B cell (primary cell): ENCODE measurements at regions not wholly inside any gene's neighbourhood (a gene's known extent, or its start where the extent isn't known, plus 50 kb on each side); places are given as distances from the start of the nearest gene placed in this dataset.

ENCODE experiments used
- ATAC-seq: fragments of 200-7000 bp; cut with Tn5 transposase; one replicate; pipeline ENCODE4 v1.10.0; 2021; ENCODE audit warnings: low read depth, mild to moderate bottlenecking, moderate number of reproducible peaks, moderate library complexity
- CTCF ChIA-PET: fragments of 350-600 bp; sonication (Branson Sonifier 250); formaldehyde crosslinking; loops from one replicate; lab custom pipeline; 2021; ENCODE audit warnings: antibody characterized with exemption, inconsistent platforms; lab: Charles Lee
- POLR2A ChIA-PET: fragments of 350-600 bp; sonication (Branson Sonifier 250); formaldehyde crosslinking; loops from one replicate; lab custom pipeline; 2021; ENCODE audit warnings: antibody characterized with exemption; lab: Charles Lee
- DNase-seq: peaks from one replicate; pipeline ENCODE4 v3.0.0; 2013
- H2AFZ ChIP-seq: 2 replicates; pipeline ENCODE4 v1.6.1; 2012; ENCODE audit warnings: mild to moderate bottlenecking, low read depth, low read length; ENCODE audit not compliant: insufficient read depth, poor library complexity, severe bottlenecking
- H3K27ac ChIP-seq, 2 donors: 1 replicate in 1 of 2; 2 replicates in 1 of 2; pipeline ENCODE4 v1.5.1; 2012 to 2013; ENCODE audit warnings: low read length in 2 of 2, mild to moderate bottlenecking in 2 of 2, moderate library complexity in 1 of 2
- H3K27me3 ChIP-seq, 4 experiments: fragments of 200-600 bp in 1 of 4; sonication (generic) in 1 of 4; replicated peaks in 1 of 4; 1 replicate in 2 of 4; 2 replicates in 2 of 4; pipeline versions ENCODE4 v1.6.1 to v1.7.0; 2013 to 2016; ENCODE audit warnings: low read length in 3 of 4, mild to moderate bottlenecking in 2 of 4, mixed read lengths in 1 of 4, moderate library complexity in 1 of 4; ENCODE audit not compliant: insufficient read depth in 4 of 4, control insufficient read depth in 3 of 4; ENCODE audit errors: control extremely low read depth in 1 of 4
- H3K36me3 ChIP-seq, 2 experiments: replicated peaks in 1 of 2; 1 replicate in 1 of 2; 2 replicates in 1 of 2; pipeline versions ENCODE4 v1.6.1 to v1.7.1; 2013; ENCODE audit warnings: low read length in 1 of 2; ENCODE audit not compliant: insufficient read depth in 2 of 2, control insufficient read depth in 1 of 2; ENCODE audit errors: control extremely low read depth in 1 of 2, extremely low read depth in 1 of 2
- H3K4me1 ChIP-seq, 2 donors: fragments of 200-600 bp in 1 of 2; sonication (generic) in 1 of 2; 1 replicate in 1 of 2; 2 replicates in 1 of 2; pipeline versions ENCODE4 v1.5.1 to v1.6.1; 2013 to 2017; ENCODE audit warnings: low read length in 2 of 2; ENCODE audit not compliant: control insufficient read depth in 2 of 2, insufficient read depth in 2 of 2
- H3K4me2 ChIP-seq: replicated peaks from 2 replicates; pipeline ENCODE3; 2012; ENCODE audit warnings: mild to moderate bottlenecking, low read depth, low read length; ENCODE audit not compliant: poor library complexity, severe bottlenecking
- H3K4me3 ChIP-seq, 5 experiments: fragments of 200-600 bp in 1 of 5; sonication (generic) in 1 of 5; 1 replicate in 3 of 5; 2 replicates in 2 of 5; pipeline versions ENCODE4 v1.5.1 to v1.7.0; 2011 to 2016; ENCODE audit warnings: low read length in 4 of 5, mild to moderate bottlenecking in 4 of 5, low read depth in 2 of 5, control low read depth in 1 of 5, moderate library complexity in 1 of 5; ENCODE audit not compliant: insufficient read depth in 1 of 5; ENCODE audit errors: control extremely low read depth in 1 of 5, extremely low read depth in 1 of 5
- H3K79me2 ChIP-seq: fragments of 200-600 bp; sonication (generic); one replicate; pipeline ENCODE4 v1.6.0; 2016; ENCODE audit warnings: low read length; ENCODE audit not compliant: control insufficient read depth, insufficient read depth
- H3K9ac ChIP-seq: fragments of 200-600 bp; sonication (generic); 2 replicates; pipeline ENCODE4 v1.6.1; 2017; ENCODE audit warnings: mild to moderate bottlenecking, low read length, moderate library complexity
- H3K9me3 ChIP-seq, 3 donors: one replicate each; pipeline versions ENCODE4 v1.6.1 to v1.7.1; 2013; ENCODE audit warnings: low read length in 2 of 3; ENCODE audit not compliant: control insufficient read depth in 2 of 3, insufficient read depth in 1 of 3; ENCODE audit errors: control extremely low read depth in 1 of 3
- H4K20me1 ChIP-seq: 2 replicates; pipeline ENCODE4 v1.6.0; 2012; ENCODE audit warnings: mild to moderate bottlenecking, low read length; ENCODE audit not compliant: insufficient read depth, control insufficient read depth, poor library complexity, severe bottlenecking
- H3K27ac Mint-ChIP-seq: one replicate; pipeline ENCODE4 v1.8.0; 2021; ENCODE audit warnings: mixed read lengths
- H3K27me3 Mint-ChIP-seq: one replicate; pipeline ENCODE4 v1.8.0; 2021; ENCODE audit warnings: mixed read lengths
- H3K4me1 Mint-ChIP-seq: one replicate; pipeline ENCODE4 v1.8.0; 2021; ENCODE audit warnings: mixed read lengths
- H3K4me3 Mint-ChIP-seq: one replicate; pipeline ENCODE4 v1.8.0; 2021; ENCODE audit warnings: mixed read lengths
- H3K9me3 Mint-ChIP-seq: one replicate; pipeline ENCODE4 v1.8.0; 2022; ENCODE audit warnings: mixed read lengths; ENCODE audit not compliant: insufficient read depth
- EZH2 ChIP-seq: IDR thresholded peaks from 2 replicates; pipeline ENCODE4 v1.6.1; 2012; ENCODE audit warnings: borderline replicate concordance, low read depth, mild to moderate bottlenecking, moderate library complexity, low read length; ENCODE audit not compliant: insufficient read depth, poor library complexity, severe bottlenecking
- WGBS: methylation state at CpG from one replicate; pipeline ENCODE4 v1.1.5; 2013; ENCODE audit warnings: missing lambda C conversion rate; ENCODE audit not compliant: insufficient coverage; 5-methylcytosine and 5-hydroxymethylcytosine counted together
- intact Hi-C: fragments of 100-400 bp; cut with micrococcal nuclease; formaldehyde crosslinking; loops from one replicate; pipeline ENCODE4 v1.10.0; 2022
- TF ChIP-seq, protein P1 (sequence below): fragments of 200-600 bp; IDR thresholded peaks from one replicate; pipeline ENCODE4 v1.8.0; 2022; ENCODE audit warnings: antibody characterized with exemption, mild to moderate bottlenecking

DNA sequence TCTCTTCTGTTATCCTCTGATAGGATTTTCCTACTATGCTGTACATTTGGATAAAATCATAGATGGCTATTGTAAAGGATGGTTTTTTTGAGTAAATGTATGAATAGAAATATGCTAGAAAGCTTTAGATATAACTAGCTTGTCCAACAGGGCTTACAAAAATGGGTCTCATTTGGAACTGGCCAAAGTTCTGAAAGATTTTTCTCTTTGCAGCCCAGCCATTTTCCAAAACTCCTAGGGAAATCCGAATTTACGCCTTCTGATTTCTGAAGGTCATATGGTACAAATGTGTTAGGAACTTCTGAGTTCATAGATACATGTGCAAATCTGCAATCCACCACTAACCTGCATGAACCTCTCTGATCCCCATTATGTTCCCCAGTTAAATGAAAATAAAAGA, 603.9 kb upstream of the C9orf72 start:
- POLR2A ChIA-PET: no interaction called here
- WGBS: no CpG with 5 or more reads among the region's 2 CpGs
- Mint-ChIP-seq H3K4me3 (no peak overlapping the region), H3K27me3 (no peaks in the 10 kb centered on the region), H3K4me1 (no peaks in the 10 kb centered on the region), H3K9me3 (no peaks in the 10 kb centered on the region), H3K27ac (no peak overlapping the region)
- intact Hi-C loops: no loop called here
- peaks cover 0 to 2% (median 0%) of the 10 kb centered on the region in 3 donors for H3K9me3 ChIP-seq
- TF ChIP-seq EZH2: no peak
- TF ChIP-seq, protein P1, sequence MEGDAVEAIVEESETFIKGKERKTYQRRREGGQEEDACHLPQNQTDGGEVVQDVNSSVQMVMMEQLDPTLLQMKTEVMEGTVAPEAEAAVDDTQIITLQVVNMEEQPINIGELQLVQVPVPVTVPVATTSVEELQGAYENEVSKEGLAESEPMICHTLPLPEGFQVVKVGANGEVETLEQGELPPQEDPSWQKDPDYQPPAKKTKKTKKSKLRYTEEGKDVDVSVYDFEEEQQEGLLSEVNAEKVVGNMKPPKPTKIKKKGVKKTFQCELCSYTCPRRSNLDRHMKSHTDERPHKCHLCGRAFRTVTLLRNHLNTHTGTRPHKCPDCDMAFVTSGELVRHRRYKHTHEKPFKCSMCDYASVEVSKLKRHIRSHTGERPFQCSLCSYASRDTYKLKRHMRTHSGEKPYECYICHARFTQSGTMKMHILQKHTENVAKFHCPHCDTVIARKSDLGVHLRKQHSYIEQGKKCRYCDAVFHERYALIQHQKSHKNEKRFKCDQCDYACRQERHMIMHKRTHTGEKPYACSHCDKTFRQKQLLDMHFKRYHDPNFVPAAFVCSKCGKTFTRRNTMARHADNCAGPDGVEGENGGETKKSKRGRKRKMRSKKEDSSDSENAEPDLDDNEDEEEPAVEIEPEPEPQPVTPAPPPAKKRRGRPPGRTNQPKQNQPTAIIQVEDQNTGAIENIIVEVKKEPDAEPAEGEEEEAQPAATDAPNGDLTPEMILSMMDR: no peak
- no peak for DNase-seq
- ATAC-seq: no peak
- no peaks in the 10 kb centered on the region for H3K36me3 ChIP-seq
- H3K27me3 ChIP-seq: no peaks in the 10 kb centered on the region
- H3K4me1 ChIP-seq: no peaks in the 10 kb centered on the region
- H3K27ac ChIP-seq: no peak overlapping the region
- no peak overlapping the region for H2AFZ ChIP-seq
- CTCF ChIA-PET: no interaction called here
- no peaks in the 10 kb centered on the region for H4K20me1 ChIP-seq
- H3K4me2 ChIP-seq: no peak overlapping the region
- H3K4me3 ChIP-seq: no peak overlapping the region
- no peak overlapping the region for H3K9ac ChIP-seq
- no peaks in the 10 kb centered on the region for H3K79me2 ChIP-seq

DNA sequence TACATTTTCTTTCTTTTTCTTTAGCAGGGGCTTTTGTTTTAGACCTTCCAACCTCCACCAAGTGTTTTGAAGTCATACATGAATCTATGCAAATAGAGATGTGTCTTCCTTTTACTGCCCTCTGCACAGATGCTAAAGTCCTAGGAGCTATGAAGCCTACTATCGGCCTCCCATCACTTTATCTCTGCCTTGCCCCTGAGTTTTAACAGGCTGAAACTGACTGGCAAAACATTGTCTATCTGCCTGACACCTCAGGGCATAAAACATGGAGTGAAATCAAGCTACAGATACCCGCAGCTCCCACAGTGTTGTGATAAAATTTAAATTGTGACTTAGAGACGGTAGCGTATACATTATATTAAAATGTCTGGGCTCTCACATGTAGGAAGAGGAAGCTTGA, 604.6 kb upstream of the C9orf72 start:
- Histone ChIP-seq H3K4me1 (no peaks in the 10 kb centered on the region), H3K9me3 (peaks cover 0 to 2% (median 0%) of the 10 kb centered on the region in 3 donors), H3K36me3 (no peaks in the 10 kb centered on the region), H3K79me2 (no peaks in the 10 kb centered on the region), H2AFZ (no peak overlapping the region), H3K27ac (no peak overlapping the region), H3K9ac (no peak overlapping the region), H4K20me1 (no peaks in the 10 kb centered on the region), H3K27me3 (no peaks in the 10 kb centered on the region), H3K4me2 (no peak overlapping the region), H3K4me3 (no peak overlapping the region)
- ChIA-PET POLR2A (no interaction called here), CTCF (no interaction called here)
- no peak overlapping the region for H3K27ac Mint-ChIP-seq
- DNase-seq: no peak
- intact Hi-C loops: no loop called here
- peaks cover 4% of the 10 kb centered on the region for H3K9me3 Mint-ChIP-seq
- no peaks in the 10 kb centered on the region for H3K4me1 Mint-ChIP-seq
- H3K4me3 Mint-ChIP-seq: no peak overlapping the region
- no peak for ATAC-seq
- TF ChIP-seq EZH2: no peak
- TF ChIP-seq, protein P1: no peak
- WGBS: 89% methylated on average over 1 of the region's 4 CpGs
- no peaks in the 10 kb centered on the region for H3K27me3 Mint-ChIP-seq
